Left cardiac atrium (tissue), 4 donors: ENCODE measurements at regions not wholly inside any gene's neighbourhood (a gene's known extent, or its start where the extent isn't known, plus 50 kb on each side); places are given as distances from the start of the nearest gene placed in this dataset.
"Not testable (repeated sequence)": the region's sequence is repeated elsewhere in the genome, so short reads cannot be mapped to it uniquely, and the experiment has no call there.

ENCODE experiments used
- ATAC-seq, 2 donors: fragments of 200-7000 bp; cut with Tn5 transposase; one replicate each; pipeline ENCODE4 v1.9.1; 2020; ENCODE audit warnings: mild to moderate bottlenecking in 2 of 2, moderate library complexity in 2 of 2
- DNase-seq: peaks from one replicate; pipeline ENCODE4 v3.0.0-alpha.2; 2020
- intact Hi-C, 2 donors: fragments of 100-400 bp; cut with DNase I; formaldehyde crosslinking; loops; one replicate each; pipeline versions ENCODE4 v1.14.1 to v1.15.1; 2022 to 2023
- microRNA-seq, 2 donors: library from miRNA; unstranded; fragments of <30 nt; microRNA quantifications; one replicate each; pipeline ENCODE4 v1.2.0, GENCODE V29; 2020
- donor health status: DM: no; HTN: yes; CAD: no.
- donor health status: DM: no; HTN: yes; CAD: no; lungs with severe emphysema.
- donor health status: DM: yes; HTN: yes; CAD: no.
- donor health status: Dilated cardiomyopathy.

GRCh38 chr15:21515296-21515695 lies 75.0 kb upstream of the POTEB3 start:
- ATAC-seq, DNase-seq, intact Hi-C loops: not testable (repeated sequence)

- intact Hi-C loops, ATAC-seq: not testable (repeated sequence)
Observed at GRCh38 chr15:21503021-21503420, 62.7 kb upstream of the POTEB3 start.

More at GRCh38 chr15:21503021-21503420, 62.7 kb upstream of the POTEB3 start:
- DNase-seq: not testable (repeated sequence)

Small RNA genes lying in the stretch of these regions (microRNA-seq; reads per million reads assigned to microRNA genes)
- gene MIR5701-2: 0 reads per million in 2 donors
